OCI-LY1 (cell line): ENCODE measurements at regions not wholly inside any gene's neighbourhood (a gene's known extent, or its start where the extent isn't known, plus 50 kb on each side); places are given as distances from the start of the nearest gene placed in this dataset.

Experiments
- EZH2 ChIP-seq: fragments of 200-600 bp; sonication (generic), shearing (Covaris generic); IDR thresholded peaks from 2 replicates; pipeline ENCODE4 v1.8.0; 2017; ENCODE audit warnings: borderline replicate concordance, mixed run types, mild to moderate bottlenecking, antibody characterized with exemption, low read length, moderate library complexity, mixed read lengths
- TF ChIP-seq, protein P1 (sequence below): fragments of 200-600 bp; sonication (generic), shearing (Covaris generic); IDR thresholded peaks from 2 replicates; pipeline ENCODE4 v1.5.1; 2017; ENCODE audit warnings: mild to moderate bottlenecking, antibody characterized with exemption, low read length, moderate library complexity, mixed read lengths

- TF ChIP-seq, protein P1, sequence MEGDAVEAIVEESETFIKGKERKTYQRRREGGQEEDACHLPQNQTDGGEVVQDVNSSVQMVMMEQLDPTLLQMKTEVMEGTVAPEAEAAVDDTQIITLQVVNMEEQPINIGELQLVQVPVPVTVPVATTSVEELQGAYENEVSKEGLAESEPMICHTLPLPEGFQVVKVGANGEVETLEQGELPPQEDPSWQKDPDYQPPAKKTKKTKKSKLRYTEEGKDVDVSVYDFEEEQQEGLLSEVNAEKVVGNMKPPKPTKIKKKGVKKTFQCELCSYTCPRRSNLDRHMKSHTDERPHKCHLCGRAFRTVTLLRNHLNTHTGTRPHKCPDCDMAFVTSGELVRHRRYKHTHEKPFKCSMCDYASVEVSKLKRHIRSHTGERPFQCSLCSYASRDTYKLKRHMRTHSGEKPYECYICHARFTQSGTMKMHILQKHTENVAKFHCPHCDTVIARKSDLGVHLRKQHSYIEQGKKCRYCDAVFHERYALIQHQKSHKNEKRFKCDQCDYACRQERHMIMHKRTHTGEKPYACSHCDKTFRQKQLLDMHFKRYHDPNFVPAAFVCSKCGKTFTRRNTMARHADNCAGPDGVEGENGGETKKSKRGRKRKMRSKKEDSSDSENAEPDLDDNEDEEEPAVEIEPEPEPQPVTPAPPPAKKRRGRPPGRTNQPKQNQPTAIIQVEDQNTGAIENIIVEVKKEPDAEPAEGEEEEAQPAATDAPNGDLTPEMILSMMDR: no peak
- no peak for TF ChIP-seq EZH2
These were observed 105.2 kb upstream of the KLHL25 start for GRCh38 chr15:85899927-85900326.
